Tibial nerve (tissue), 4 donors: ENCODE measurements at regions not wholly inside any gene's neighbourhood (a gene's known extent, or its start where the extent isn't known, plus 50 kb on each side); places are given as distances from the start of the nearest gene placed in this dataset.
A peak's percentile ranks its signal among the peaks of the same experiment; 100 is the strongest.

ENCODE experiments used
- DNase-seq, 2 donors: peaks; one replicate each; pipeline ENCODE4 v3.0.0-alpha.2; 2019; ENCODE audit warnings: low spot score in 2 of 2
- H3K27ac ChIP-seq, 4 donors: fragments of 200-600 bp; sonication (generic) in 3 of 4; one replicate each; pipeline ENCODE4 v1.5.1; 2017 to 2019; ENCODE audit warnings: mild to moderate bottlenecking in 1 of 4
- H3K27me3 ChIP-seq, 2 donors: fragments of 200-600 bp; sonication (generic) in 1 of 2; one replicate each; pipeline versions ENCODE4 v1.5.1 to v1.6.0; 2017 to 2019
- H3K36me3 ChIP-seq, 3 donors: fragments of 200-600 bp; sonication (generic); one replicate each; pipeline ENCODE4 v1.5.1; 2018 to 2019
- H3K4me1 ChIP-seq, 4 donors: fragments of 200-600 bp; sonication (generic) in 3 of 4; one replicate each; pipeline ENCODE4 v1.5.1; 2017 to 2019
- H3K4me3 ChIP-seq, 4 donors: fragments of 200-600 bp; sonication (generic) in 3 of 4; one replicate each; pipeline ENCODE4 v1.5.1; 2017 to 2019; ENCODE audit warnings: mild to moderate bottlenecking in 1 of 4, moderate library complexity in 1 of 4
- H3K9me3 ChIP-seq, 4 donors: fragments of 200-600 bp; sonication (generic) in 3 of 4; one replicate each; pipeline ENCODE4 v1.5.1; 2017 to 2019
- EP300 ChIP-seq, 2 donors: sonication (generic); formaldehyde crosslinking; IDR thresholded peaks; one replicate each; pipeline ENCODE4 v1.6.1; 2017; ENCODE audit warnings: antibody characterized with exemption in 2 of 2, mild to moderate bottlenecking in 1 of 2
- POLR2A ChIP-seq, 2 donors: fragments of 450-650 bp; IDR thresholded peaks; one replicate each; pipeline ENCODE4 v1.6.1; 2017; ENCODE audit warnings: antibody characterized with exemption in 2 of 2, mild to moderate bottlenecking in 2 of 2, moderate library complexity in 2 of 2
- WGBS, 2 donors: methylation state at CpG; one replicate each; pipeline ENCODE4 v1.1.5; 2018; 5-methylcytosine and 5-hydroxymethylcytosine counted together
- TF ChIP-seq, protein P1 (sequence below), 5 experiments: fragments of 200-600 bp in 3 of 5; fragments of 450-650 bp in 2 of 5; sonication (generic) in 3 of 5; IDR thresholded peaks; one replicate each; pipeline ENCODE4 v1.5.1; 2016 to 2019; ENCODE audit warnings: antibody characterized with exemption in 5 of 5, mild to moderate bottlenecking in 3 of 5, moderate library complexity in 2 of 5

DNA sequence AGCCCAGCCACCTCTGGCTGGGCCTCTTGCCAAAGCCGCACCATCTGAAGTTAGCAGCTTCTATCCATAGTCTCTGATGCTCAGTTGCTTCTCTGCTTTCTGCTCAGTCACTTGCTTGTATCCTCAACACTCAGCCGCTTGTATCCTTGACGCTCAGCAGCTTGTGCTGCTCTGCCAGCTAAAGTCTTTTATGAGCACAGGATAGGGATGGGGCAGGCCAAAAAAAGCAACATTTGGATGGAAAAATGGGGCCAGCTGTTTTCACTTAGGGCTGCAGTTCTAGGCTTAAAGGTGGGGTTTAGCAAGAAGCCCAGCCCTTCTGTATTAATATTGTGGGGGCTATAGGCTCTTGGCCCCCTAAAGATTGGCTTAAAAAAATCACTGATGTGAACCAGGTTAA lies 739.4 kb downstream of the CDH8 start:
- WGBS, 2 donors, result 67 to 72% methylated on average over 3 of the region's 3 CpGs
- no peaks in the 10 kb centered on the region for H3K9me3 ChIP-seq

DNA sequence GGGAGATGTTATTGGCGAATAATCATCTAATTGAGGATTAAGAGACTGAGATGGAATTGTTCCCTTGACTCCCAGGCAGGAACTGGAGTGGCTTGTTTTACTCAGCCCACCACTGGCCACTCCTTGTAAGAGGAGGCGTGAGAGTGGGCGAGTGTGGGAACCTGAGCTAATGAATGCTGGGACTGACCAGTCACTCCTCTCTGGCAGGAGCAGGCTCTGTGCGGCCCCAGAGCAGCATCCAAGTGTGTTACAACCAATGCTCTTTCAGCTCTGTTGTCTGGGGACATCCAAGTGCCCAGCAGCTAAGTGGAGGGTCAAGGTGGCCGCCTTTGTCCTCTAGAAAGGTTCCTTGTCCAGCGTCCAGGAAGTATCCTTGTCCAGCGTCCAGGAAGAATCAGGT lies 739.9 kb downstream of the CDH8 start:
- Histone ChIP-seq H3K36me3 (no peaks in the 10 kb centered on the region), H3K27me3 (no peaks in the 10 kb centered on the region), H3K4me3 (no peak overlapping the region), H3K9me3 (no peaks in the 10 kb centered on the region), H3K4me1 (peaks cover 0 to 7% (median 0%) of the 10 kb centered on the region in 4 donors), H3K27ac (no peak overlapping the region)
- 58 to 66% methylated on average over 7 of the region's 7 CpGs for WGBS, 2 donors
- no peak for DNase-seq
- TF ChIP-seq EP300 (IDR thresholded peaks at IDR 0.05), result no peak
- TF ChIP-seq, protein P1, sequence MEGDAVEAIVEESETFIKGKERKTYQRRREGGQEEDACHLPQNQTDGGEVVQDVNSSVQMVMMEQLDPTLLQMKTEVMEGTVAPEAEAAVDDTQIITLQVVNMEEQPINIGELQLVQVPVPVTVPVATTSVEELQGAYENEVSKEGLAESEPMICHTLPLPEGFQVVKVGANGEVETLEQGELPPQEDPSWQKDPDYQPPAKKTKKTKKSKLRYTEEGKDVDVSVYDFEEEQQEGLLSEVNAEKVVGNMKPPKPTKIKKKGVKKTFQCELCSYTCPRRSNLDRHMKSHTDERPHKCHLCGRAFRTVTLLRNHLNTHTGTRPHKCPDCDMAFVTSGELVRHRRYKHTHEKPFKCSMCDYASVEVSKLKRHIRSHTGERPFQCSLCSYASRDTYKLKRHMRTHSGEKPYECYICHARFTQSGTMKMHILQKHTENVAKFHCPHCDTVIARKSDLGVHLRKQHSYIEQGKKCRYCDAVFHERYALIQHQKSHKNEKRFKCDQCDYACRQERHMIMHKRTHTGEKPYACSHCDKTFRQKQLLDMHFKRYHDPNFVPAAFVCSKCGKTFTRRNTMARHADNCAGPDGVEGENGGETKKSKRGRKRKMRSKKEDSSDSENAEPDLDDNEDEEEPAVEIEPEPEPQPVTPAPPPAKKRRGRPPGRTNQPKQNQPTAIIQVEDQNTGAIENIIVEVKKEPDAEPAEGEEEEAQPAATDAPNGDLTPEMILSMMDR (IDR thresholded peaks at IDR 0.05), result no peak
- TF ChIP-seq POLR2A (IDR thresholded peaks at IDR 0.05), result no peak

More for the DNA sequence above, 739.4 kb downstream of the CDH8 start:
- Histone ChIP-seq H3K27ac (no peak overlapping the region), H3K27me3 (no peaks in the 10 kb centered on the region), H3K36me3 (no peaks in the 10 kb centered on the region), H3K4me3 (no peak overlapping the region), H3K4me1 (peaks cover 0 to 7% (median 0%) of the 10 kb centered on the region in 4 donors)
- DNase-seq, result no peak
- TF ChIP-seq POLR2A (IDR thresholded peaks at IDR 0.05) (no peak), EP300 (IDR thresholded peaks at IDR 0.05) (no peak)
- TF ChIP-seq, protein P1 (IDR thresholded peaks at IDR 0.05), result no peak

DNA sequence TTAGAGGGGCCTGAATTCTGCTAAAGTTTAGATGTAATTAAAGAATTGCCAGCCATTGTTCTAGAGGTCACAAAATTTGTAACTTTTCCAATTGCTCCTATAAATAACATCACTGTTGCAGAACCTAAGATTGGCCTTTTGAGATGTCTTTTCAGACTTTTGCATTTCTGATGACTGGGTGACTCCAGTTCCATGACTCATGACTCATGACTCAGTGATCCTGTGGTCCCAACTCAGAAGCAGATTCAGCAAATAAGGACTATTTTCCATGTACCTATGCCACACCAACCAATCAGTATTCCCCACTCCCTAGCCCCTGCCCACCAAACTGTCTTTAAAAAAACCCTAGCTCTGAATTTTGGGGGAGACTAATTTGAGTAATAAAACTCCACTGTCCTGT lies 740.9 kb downstream of the CDH8 start:
- Histone ChIP-seq H3K27me3 (no peaks in the 10 kb centered on the region), H3K36me3 (no peaks in the 10 kb centered on the region), H3K27ac (no peak overlapping the region), H3K4me3 (no peak overlapping the region), H3K4me1 (peaks cover 0 to 7% (median 0%) of the 10 kb centered on the region in 4 donors), H3K9me3 (no peaks in the 10 kb centered on the region)
- no peak for DNase-seq
- no peak for TF ChIP-seq POLR2A (IDR thresholded peaks at IDR 0.05)
- no peak for TF ChIP-seq EP300 (IDR thresholded peaks at IDR 0.05)
- TF ChIP-seq, protein P1 (IDR thresholded peaks at IDR 0.05), result no peak

DNA sequence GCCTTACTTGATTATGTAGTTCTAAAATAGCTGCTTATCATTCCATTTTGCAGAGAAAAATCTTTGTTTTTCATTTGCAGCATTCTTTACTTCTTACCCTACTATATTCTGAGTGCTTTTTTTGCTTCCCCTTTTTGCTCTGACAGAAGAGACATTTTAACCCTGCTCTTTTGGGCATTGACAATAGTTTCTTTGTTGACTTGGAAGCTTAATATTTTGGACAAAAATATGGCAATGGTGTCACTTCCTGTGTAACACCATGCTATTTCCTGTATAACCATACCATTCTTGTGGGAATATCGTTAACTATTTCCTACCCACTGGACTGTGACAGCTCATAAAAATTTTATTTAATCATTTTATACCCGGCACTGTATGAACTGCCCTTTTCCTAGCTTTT lies 747.1 kb downstream of the CDH8 start:
- DNase-seq, result no peak
- TF ChIP-seq, protein P1 (IDR thresholded peaks at IDR 0.05), result no peak
- TF ChIP-seq EP300 (IDR thresholded peaks at IDR 0.05) (no peak), POLR2A (IDR thresholded peaks at IDR 0.05) (no peak)
- Histone ChIP-seq H3K9me3 (no peaks in the 10 kb centered on the region), H3K4me1 (no peaks in the 10 kb centered on the region), H3K27ac (peak overlapping the region in 1 of 4 donors; percentile 15), H3K36me3 (no peaks in the 10 kb centered on the region), H3K4me3 (no peak overlapping the region), H3K27me3 (no peaks in the 10 kb centered on the region)
- 29 to 41% methylated on average over 2 of the region's 2 CpGs for WGBS, 2 donors

DNA sequence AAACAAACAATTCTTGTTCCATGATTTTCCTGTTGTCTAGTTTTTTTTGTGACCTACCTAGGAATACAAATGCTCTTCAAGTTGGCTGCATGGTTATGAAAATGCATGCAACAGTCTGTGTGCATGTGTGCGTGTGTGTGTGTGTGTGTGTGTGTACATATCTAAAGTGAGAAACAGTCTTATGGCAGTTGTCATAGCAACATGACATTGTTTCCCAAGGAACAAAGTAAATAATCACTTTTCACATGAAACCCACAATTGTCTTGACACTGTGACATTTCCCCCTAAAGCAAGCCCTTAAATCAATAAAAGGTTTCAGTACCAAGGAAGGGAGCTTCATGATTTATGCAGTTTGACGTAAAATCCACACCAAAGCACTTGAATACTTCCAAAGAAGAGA lies 758.4 kb downstream of the CDH8 start:
- Histone ChIP-seq H3K4me3 (no peak overlapping the region), H3K9me3 (no peaks in the 10 kb centered on the region), H3K27me3 (no peaks in the 10 kb centered on the region), H3K27ac (no peak overlapping the region), H3K4me1 (no peaks in the 10 kb centered on the region), H3K36me3 (no peaks in the 10 kb centered on the region)
- DNase-seq, result no peak
- TF ChIP-seq, protein P1 (IDR thresholded peaks at IDR 0.05), result no peak
- TF ChIP-seq EP300 (IDR thresholded peaks at IDR 0.05) (no peak), POLR2A (IDR thresholded peaks at IDR 0.05) (no peak)
- 76 to 86% methylated on average over 2 of the region's 2 CpGs for WGBS, 2 donors
